GM12874 (cell line): ENCODE measurements at regions not wholly inside any gene's neighbourhood (a gene's known extent, or its start where the extent isn't known, plus 50 kb on each side); places are given as distances from the start of the nearest gene placed in this dataset.

Experiments used
- CTCF ChIP-seq: IDR thresholded peaks from 2 replicates; pipeline ENCODE4 v1.5.1; 2011; ENCODE audit warnings: low read depth, mild to moderate bottlenecking, control low read depth, low read length, moderate library complexity; ENCODE audit not compliant: insufficient read depth

- no peak for TF ChIP-seq CTCF
Observed at GRCh38 chr6:120363429-120363828, 970.9 kb downstream of the TBC1D32 start.

DNA sequence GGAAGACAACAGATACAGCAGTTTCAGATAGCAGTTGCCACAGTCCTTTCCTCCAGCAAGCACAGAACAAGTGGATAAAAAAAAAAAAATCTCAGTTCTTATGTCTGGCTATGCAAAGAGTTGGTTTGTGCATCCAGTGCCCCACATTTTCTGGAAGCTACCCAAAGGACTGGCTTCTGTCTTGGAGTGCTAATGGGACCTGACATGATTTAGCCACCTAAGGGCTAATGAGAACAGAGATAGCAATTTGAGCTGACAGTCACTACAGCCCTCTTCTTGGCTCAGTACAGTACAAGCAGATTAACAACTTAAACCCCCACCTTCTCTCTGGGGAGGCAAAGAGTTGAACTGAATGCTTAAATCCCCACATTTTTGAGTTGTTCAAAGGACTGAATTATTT, 976.8 kb downstream of the TBC1D32 start:
- TF ChIP-seq CTCF: no peak

GRCh38 chr6:120355822-120356221, 978.5 kb downstream of the TBC1D32 start:
- TF ChIP-seq CTCF: no peak

DNA sequence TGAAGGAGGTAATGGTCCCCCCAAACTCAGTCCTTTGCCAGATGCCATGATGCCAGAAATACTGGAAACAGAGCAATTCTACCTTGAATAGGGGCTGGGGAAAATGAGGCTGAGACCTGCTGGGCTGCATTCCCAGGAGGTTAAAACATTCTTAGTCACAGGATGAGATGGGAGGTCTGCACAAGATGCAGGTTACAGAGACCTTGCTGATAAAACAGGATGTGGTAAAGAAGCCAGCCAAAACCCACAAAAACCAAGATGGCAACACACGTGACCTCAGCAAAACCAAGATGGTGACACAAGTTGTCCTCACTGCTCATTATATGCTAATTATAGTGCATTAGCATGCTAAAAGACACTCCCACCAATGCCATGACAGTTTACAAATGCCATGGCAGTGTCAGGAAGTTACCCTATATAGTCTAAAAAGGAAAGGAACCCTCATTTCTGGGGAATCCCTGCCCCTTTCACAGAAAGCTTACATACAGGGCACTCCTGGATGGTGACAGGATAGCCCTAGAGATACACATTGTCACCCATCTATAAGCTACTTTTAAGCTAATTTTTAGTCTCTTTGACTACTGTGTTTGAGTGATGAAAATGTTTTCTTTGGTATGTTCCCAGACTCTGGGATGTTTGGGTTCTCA, 979.7 kb downstream of the TBC1D32 start:
- TF ChIP-seq CTCF: no peak

- no peak for TF ChIP-seq CTCF
Observed at GRCh38 chr6:120352491-120352890, 981.8 kb downstream of the TBC1D32 start.

DNA sequence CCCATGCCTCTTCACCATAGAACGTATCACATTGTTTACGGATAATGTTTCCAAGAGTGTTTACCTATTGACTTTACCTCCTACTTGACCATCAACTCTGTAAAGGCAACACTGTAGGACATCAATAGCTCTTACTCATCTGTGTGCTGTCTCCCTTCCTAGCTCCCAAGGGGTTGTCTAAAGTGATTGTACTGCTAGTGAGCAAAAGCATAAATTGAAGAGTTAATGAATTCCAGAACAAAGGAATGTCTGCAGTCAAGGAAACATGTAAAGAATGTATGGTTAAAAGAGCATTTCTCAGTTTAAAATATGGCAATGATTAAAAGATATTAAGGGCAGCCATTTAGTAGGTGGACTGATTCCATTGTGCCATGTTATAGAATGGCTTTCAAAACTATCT, 985.4 kb downstream of the TBC1D32 start:
- TF ChIP-seq CTCF: no peak

GRCh38 chr6:120328521-120328920, 979.0 kb upstream of the MAN1A1 start:
- no peak for TF ChIP-seq CTCF
